Activated T-helper 17 cell treated with anti-CD3 and anti-CD28 coated beads, Interleukin-2, amount 50 U/mL, for 72 hours (primary cell): ENCODE measurements at regions not wholly inside any gene's neighbourhood (a gene's known extent, or its start where the extent isn't known, plus 50 kb on each side); places are given as distances from the start of the nearest gene placed in this dataset.
"Not testable (repeated sequence)": the region's sequence is repeated elsewhere in the genome, so short reads cannot be mapped to it uniquely, and the experiment has no call there.

Experiments used
- ATAC-seq: fragments of 150-1000 bp; cut with Tn5 transposase; replicated peaks from 2 replicates; pipeline ENCODE4 v1.10.0; 2021; ENCODE audit warnings: mild to moderate bottlenecking, moderate library complexity
- H3K27ac Mint-ChIP-seq: one replicate; pipeline ENCODE4 v1.8.0; 2022; ENCODE audit warnings: mixed read lengths
- H3K27me3 Mint-ChIP-seq: one replicate; pipeline ENCODE4 v1.8.0; 2022; ENCODE audit warnings: mixed read lengths
- H3K36me3 Mint-ChIP-seq: one replicate; pipeline ENCODE4 v1.8.0; 2022; ENCODE audit warnings: low read depth, mild to moderate bottlenecking, mixed read lengths
- H3K4me1 Mint-ChIP-seq: one replicate; pipeline ENCODE4 v1.8.0; 2022; ENCODE audit warnings: mixed read lengths
- H3K4me3 Mint-ChIP-seq: one replicate; pipeline ENCODE4 v1.8.0; 2022; ENCODE audit warnings: mild to moderate bottlenecking, mixed read lengths
- H3K9me3 Mint-ChIP-seq: one replicate; pipeline ENCODE4 v1.8.0; 2022; ENCODE audit warnings: mixed read lengths

- H3K36me3 Mint-ChIP-seq: no peaks in the 10 kb centered on the region
- no peak overlapping the region for H3K4me3 Mint-ChIP-seq
- ATAC-seq: no peak
- peaks cover 5% of the 10 kb centered on the region for H3K27me3 Mint-ChIP-seq
- H3K27ac Mint-ChIP-seq: no peak overlapping the region
- H3K4me1 Mint-ChIP-seq: no peaks in the 10 kb centered on the region
- H3K9me3 Mint-ChIP-seq: no peaks in the 10 kb centered on the region
These were observed 105.7 kb downstream of the ACAA2 start for GRCh38 chr18:49707599-49707998.

GRCh38 chr18:49704334-49704733 is 109.0 kb downstream of the ACAA2 start:
- no peak overlapping the region for H3K4me3 Mint-ChIP-seq
- no peaks in the 10 kb centered on the region for H3K4me1 Mint-ChIP-seq
- peaks cover 5% of the 10 kb centered on the region for H3K27me3 Mint-ChIP-seq
- ATAC-seq: no peak
- no peaks in the 10 kb centered on the region for H3K9me3 Mint-ChIP-seq
- no peak overlapping the region for H3K27ac Mint-ChIP-seq
- no peaks in the 10 kb centered on the region for H3K36me3 Mint-ChIP-seq

GRCh38 chr18:49701190-49701589 is 112.1 kb downstream of the ACAA2 start:
- H3K36me3 Mint-ChIP-seq: no peaks in the 10 kb centered on the region
- no peak overlapping the region for H3K4me3 Mint-ChIP-seq
- H3K4me1 Mint-ChIP-seq: no peaks in the 10 kb centered on the region
- no peak overlapping the region for H3K27ac Mint-ChIP-seq
- no peaks in the 10 kb centered on the region for H3K9me3 Mint-ChIP-seq
- H3K27me3 Mint-ChIP-seq: peaks cover 5% of the 10 kb centered on the region
- no peak for ATAC-seq

GRCh38 chr18:49699303-49699702 is 114.0 kb downstream of the ACAA2 start:
- Mint-ChIP-seq H3K36me3 (no peaks in the 10 kb centered on the region), H3K4me1 (no peaks in the 10 kb centered on the region), H3K27me3 (no peaks in the 10 kb centered on the region), H3K27ac (no peak overlapping the region), H3K4me3 (no peak overlapping the region), H3K9me3 (no peaks in the 10 kb centered on the region)
- no peak for ATAC-seq

GRCh38 chr18:49698525-49699025 is 114.8 kb downstream of the ACAA2 start:
- ATAC-seq: no peak
- Mint-ChIP-seq H3K9me3 (no peaks in the 10 kb centered on the region), H3K4me3 (no peak overlapping the region), H3K27ac (no peak overlapping the region), H3K4me1 (no peaks in the 10 kb centered on the region), H3K27me3 (no peaks in the 10 kb centered on the region), H3K36me3 (no peaks in the 10 kb centered on the region)

- H3K4me3 Mint-ChIP-seq: no peak overlapping the region
- H3K27ac Mint-ChIP-seq: no peak overlapping the region
- ATAC-seq: no peak
- no peaks in the 10 kb centered on the region for H3K9me3 Mint-ChIP-seq
- no peaks in the 10 kb centered on the region for H3K27me3 Mint-ChIP-seq
- H3K36me3 Mint-ChIP-seq: no peaks in the 10 kb centered on the region
- H3K4me1 Mint-ChIP-seq: no peaks in the 10 kb centered on the region
These were observed 115.4 kb downstream of the ACAA2 start for GRCh38 chr18:49697757-49698524.

GRCh38 chr18:49697049-49697448 is 116.3 kb downstream of the ACAA2 start:
- no peaks in the 10 kb centered on the region for H3K9me3 Mint-ChIP-seq
- no peaks in the 10 kb centered on the region for H3K27me3 Mint-ChIP-seq
- H3K4me3 Mint-ChIP-seq: no peak overlapping the region
- no peak overlapping the region for H3K27ac Mint-ChIP-seq
- H3K36me3 Mint-ChIP-seq: no peaks in the 10 kb centered on the region
- no peak for ATAC-seq
- no peaks in the 10 kb centered on the region for H3K4me1 Mint-ChIP-seq

GRCh38 chr18:49694402-49694801 is 118.9 kb downstream of the ACAA2 start:
- no peak for ATAC-seq
- H3K4me3 Mint-ChIP-seq: no peak overlapping the region
- H3K9me3 Mint-ChIP-seq: no peaks in the 10 kb centered on the region
- H3K27ac Mint-ChIP-seq: no peak overlapping the region
- no peaks in the 10 kb centered on the region for H3K36me3 Mint-ChIP-seq
- H3K27me3 Mint-ChIP-seq: no peaks in the 10 kb centered on the region
- no peaks in the 10 kb centered on the region for H3K4me1 Mint-ChIP-seq

GRCh38 chr18:49693717-49694005 is 119.7 kb downstream of the ACAA2 start:
- no peak for ATAC-seq
- Mint-ChIP-seq H3K27me3 (no peaks in the 10 kb centered on the region), H3K9me3 (no peaks in the 10 kb centered on the region)

GRCh38 chr18:49692906-49693716 is 120.2 kb downstream of the ACAA2 start:
- no peak for ATAC-seq
- Mint-ChIP-seq H3K9me3 (no peaks in the 10 kb centered on the region), H3K4me3 (no peak overlapping the region), H3K27ac (no peak overlapping the region), H3K27me3 (no peaks in the 10 kb centered on the region), H3K4me1 (no peaks in the 10 kb centered on the region), H3K36me3 (no peaks in the 10 kb centered on the region)

More at GRCh38 chr18:49693717-49694005, 119.7 kb downstream of the ACAA2 start:
- no peaks in the 10 kb centered on the region for H3K4me1 Mint-ChIP-seq
- H3K36me3 Mint-ChIP-seq: no peaks in the 10 kb centered on the region
- no peak overlapping the region for H3K27ac Mint-ChIP-seq
- no peak overlapping the region for H3K4me3 Mint-ChIP-seq

- ATAC-seq: no peak
- H3K4me3 Mint-ChIP-seq: no peak overlapping the region
- H3K27ac Mint-ChIP-seq: no peak overlapping the region
- H3K9me3 Mint-ChIP-seq: no peaks in the 10 kb centered on the region
- H3K36me3 Mint-ChIP-seq: no peaks in the 10 kb centered on the region
- H3K27me3 Mint-ChIP-seq: no peaks in the 10 kb centered on the region
- no peaks in the 10 kb centered on the region for H3K4me1 Mint-ChIP-seq
These were observed 122.1 kb downstream of the ACAA2 start for GRCh38 chr18:49691177-49691608.

- no peaks in the 10 kb centered on the region for H3K36me3 Mint-ChIP-seq
- H3K9me3 Mint-ChIP-seq: no peaks in the 10 kb centered on the region
- H3K27me3 Mint-ChIP-seq: peaks cover 4% of the 10 kb centered on the region
- no peak overlapping the region for H3K27ac Mint-ChIP-seq
- no peaks in the 10 kb centered on the region for H3K4me1 Mint-ChIP-seq
- no peak overlapping the region for H3K4me3 Mint-ChIP-seq
- ATAC-seq: peak; percentile 86
These were observed 123.0 kb downstream of the ACAA2 start for GRCh38 chr18:49690312-49690711.

- peaks cover 3% of the 10 kb centered on the region for H3K9me3 Mint-ChIP-seq
- H3K27me3 Mint-ChIP-seq: peaks cover 14% of the 10 kb centered on the region
- H3K4me1 Mint-ChIP-seq: no peaks in the 10 kb centered on the region
- H3K27ac Mint-ChIP-seq: no peak overlapping the region
- ATAC-seq: no peak
- H3K4me3 Mint-ChIP-seq: no peak overlapping the region
- no peaks in the 10 kb centered on the region for H3K36me3 Mint-ChIP-seq
These were observed 123.5 kb downstream of the LIPG start for GRCh38 chr18:49685231-49685942.

- not testable (repeated sequence) for H3K9me3 Mint-ChIP-seq
These were observed 120.9 kb downstream of the LIPG start for GRCh38 chr18:49682803-49683190.

More at GRCh38 chr18:49682803-49683190, 120.9 kb downstream of the LIPG start:
- not testable (repeated sequence) for ATAC-seq, H3K27ac Mint-ChIP-seq, H3K4me3 Mint-ChIP-seq, H3K4me1 Mint-ChIP-seq, H3K36me3 Mint-ChIP-seq
- peaks cover 18% of the 10 kb centered on the region for H3K27me3 Mint-ChIP-seq
